Upper lobe of left lung (tissue), 6 donors: ENCODE measurements at regions not wholly inside any gene's neighbourhood (a gene's known extent, or its start where the extent isn't known, plus 50 kb on each side); places are given as distances from the start of the nearest gene placed in this dataset.

Experiments used
- ATAC-seq, 2 donors: fragments of 200-7000 bp; cut with Tn5 transposase; one replicate each; pipeline ENCODE4 v1.9.1; 2022; ENCODE audit warnings: mild to moderate bottlenecking in 2 of 2, moderate library complexity in 2 of 2; ENCODE audit not compliant: low FRiP score in 2 of 2
- DNase-seq, 2 donors: peaks; one replicate each; pipeline ENCODE4 v3.0.0-alpha.2; 2019 to 2020
- H3K27ac ChIP-seq, 4 donors: fragments of 200-600 bp; sonication (generic); one replicate each; pipeline ENCODE4 v1.5.1; 2016 to 2019
- H3K27me3 ChIP-seq, 4 donors: fragments of 200-600 bp; sonication (generic); one replicate each; pipeline ENCODE4 v1.5.1; 2017 to 2019
- H3K36me3 ChIP-seq, 4 donors: fragments of 200-600 bp; sonication (generic); one replicate each; pipeline ENCODE4 v1.5.1; 2016 to 2019
- H3K4me1 ChIP-seq, 4 donors: fragments of 200-600 bp; sonication (generic); one replicate each; pipeline ENCODE4 v1.5.1; 2018 to 2019
- H3K4me3 ChIP-seq, 4 donors: fragments of 200-600 bp; sonication (generic); one replicate each; pipeline ENCODE4 v1.5.1; 2017 to 2019; ENCODE audit warnings: mild to moderate bottlenecking in 2 of 4, moderate library complexity in 1 of 4
- H3K9me3 ChIP-seq, 4 donors: fragments of 200-600 bp; sonication (generic); one replicate each; pipeline ENCODE4 v1.5.1; 2018 to 2019
- EP300 ChIP-seq, 4 donors: sonication (generic); formaldehyde crosslinking; IDR thresholded peaks; one replicate each; pipeline ENCODE4 v1.5.1; 2017; ENCODE audit warnings: antibody characterized with exemption in 4 of 4, control low read depth in 2 of 4
- POLR2A ChIP-seq, 4 donors: fragments of 450-650 bp; IDR thresholded peaks; one replicate each; pipeline ENCODE4 v1.5.1; 2016 to 2017; ENCODE audit warnings: antibody characterized with exemption in 4 of 4, mild to moderate bottlenecking in 2 of 4
- POLR2AphosphoS5 ChIP-seq, 2 donors: sonication (generic); formaldehyde crosslinking; IDR thresholded peaks; one replicate each; pipeline ENCODE4 v1.5.1; 2017; ENCODE audit warnings: antibody characterized with exemption in 2 of 2
- WGBS, 2 donors: methylation state at CpG; one replicate each; pipeline ENCODE4 v1.1.5; 2017 to 2018; 5-methylcytosine and 5-hydroxymethylcytosine counted together
- TF ChIP-seq, protein P1 (sequence below), 6 experiments: fragments of 450-650 bp in 4 of 6; fragments of 200-600 bp in 2 of 6; sonication (generic) in 2 of 6; IDR thresholded peaks; one replicate each; pipeline ENCODE4 v1.5.1; 2016 to 2019; ENCODE audit warnings: antibody characterized with exemption in 6 of 6
- donor health status: DM: no; HTN: no; CAD: no; lungs with moderate emphysema.
- donor health status: DM: no; HTN: yes; CAD: no; lungs with severe emphysema.

DNA sequence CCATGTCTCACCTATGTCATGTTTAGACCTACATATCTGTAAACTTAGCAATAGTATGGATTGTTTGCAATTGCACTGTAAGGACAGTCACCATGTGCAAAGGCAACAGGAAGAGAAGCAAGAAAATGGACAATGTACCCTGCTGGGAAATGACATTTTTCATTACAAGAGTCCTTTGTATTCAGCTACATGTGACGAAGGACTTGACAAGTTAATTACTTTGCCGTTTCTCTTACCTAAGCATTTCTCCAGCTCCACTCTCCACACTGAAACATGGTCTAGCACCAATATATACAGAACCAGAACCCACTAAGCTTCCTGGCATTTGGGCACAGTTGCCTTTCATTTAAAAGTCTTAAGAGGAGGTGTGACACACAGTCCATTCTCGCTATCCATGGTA is 76.6 kb upstream of the PFKP start:
- DNase-seq (no peak), ATAC-seq (no peak)
- no peak for TF ChIP-seq POLR2A (IDR thresholded peaks at IDR 0.05)
- TF ChIP-seq EP300 (IDR thresholded peaks at IDR 0.05) = no peak
- no peak for TF ChIP-seq POLR2AphosphoS5 (IDR thresholded peaks at IDR 0.05)
- TF ChIP-seq, protein P1, sequence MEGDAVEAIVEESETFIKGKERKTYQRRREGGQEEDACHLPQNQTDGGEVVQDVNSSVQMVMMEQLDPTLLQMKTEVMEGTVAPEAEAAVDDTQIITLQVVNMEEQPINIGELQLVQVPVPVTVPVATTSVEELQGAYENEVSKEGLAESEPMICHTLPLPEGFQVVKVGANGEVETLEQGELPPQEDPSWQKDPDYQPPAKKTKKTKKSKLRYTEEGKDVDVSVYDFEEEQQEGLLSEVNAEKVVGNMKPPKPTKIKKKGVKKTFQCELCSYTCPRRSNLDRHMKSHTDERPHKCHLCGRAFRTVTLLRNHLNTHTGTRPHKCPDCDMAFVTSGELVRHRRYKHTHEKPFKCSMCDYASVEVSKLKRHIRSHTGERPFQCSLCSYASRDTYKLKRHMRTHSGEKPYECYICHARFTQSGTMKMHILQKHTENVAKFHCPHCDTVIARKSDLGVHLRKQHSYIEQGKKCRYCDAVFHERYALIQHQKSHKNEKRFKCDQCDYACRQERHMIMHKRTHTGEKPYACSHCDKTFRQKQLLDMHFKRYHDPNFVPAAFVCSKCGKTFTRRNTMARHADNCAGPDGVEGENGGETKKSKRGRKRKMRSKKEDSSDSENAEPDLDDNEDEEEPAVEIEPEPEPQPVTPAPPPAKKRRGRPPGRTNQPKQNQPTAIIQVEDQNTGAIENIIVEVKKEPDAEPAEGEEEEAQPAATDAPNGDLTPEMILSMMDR (IDR thresholded peaks at IDR 0.05) = no peak
- Histone ChIP-seq H3K36me3 (no peaks in the 10 kb centered on the region), H3K4me1 (peaks cover 0 to 6% (median 2%) of the 10 kb centered on the region in 4 donors), H3K9me3 (peaks cover 0 to 13% (median 2%) of the 10 kb centered on the region in 4 donors), H3K4me3 (no peak overlapping the region), H3K27me3 (no peaks in the 10 kb centered on the region), H3K27ac (no peak overlapping the region)
- 64 to 68% methylated on average over 3 of the region's 3 CpGs for WGBS, 2 donors

DNA sequence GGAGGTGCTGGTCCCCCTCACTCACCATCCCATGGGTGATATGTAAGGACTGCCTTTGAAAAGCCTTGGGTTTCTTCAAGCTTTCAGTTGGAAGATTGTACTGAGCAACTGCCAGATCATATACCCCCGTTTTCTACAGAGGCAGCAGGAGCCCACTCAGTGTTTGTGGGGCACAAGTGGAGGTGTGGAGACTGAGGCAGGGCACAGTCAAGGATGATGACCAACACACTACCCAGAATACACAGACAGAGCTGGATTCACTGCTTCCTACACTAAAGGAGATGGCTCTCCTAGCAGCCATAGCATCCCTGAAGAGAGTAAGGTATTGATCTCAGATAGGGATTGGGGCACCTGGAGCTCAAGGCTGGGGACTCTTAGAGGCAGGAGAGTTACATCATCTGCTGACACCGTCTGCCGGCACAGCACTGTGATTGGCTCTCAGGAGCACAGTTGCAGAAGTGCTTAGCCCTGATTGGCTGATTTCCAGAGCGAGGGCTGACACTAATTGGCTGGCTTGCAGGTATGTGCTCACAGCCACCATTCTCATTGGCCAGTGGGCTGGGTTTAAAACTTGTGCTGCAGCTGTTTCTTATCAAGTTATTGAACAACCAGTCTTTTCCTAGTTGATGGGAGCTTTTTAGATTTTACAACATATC is 77.9 kb upstream of the PFKP start:
- 90 to 97% methylated on average over 4 of the region's 4 CpGs for WGBS, 2 donors
- no peak overlapping the region for H3K4me3 ChIP-seq
- peaks cover 0 to 4% (median 0%) of the 10 kb centered on the region in 4 donors for H3K27me3 ChIP-seq
- no peaks in the 10 kb centered on the region for H3K36me3 ChIP-seq
- H3K9me3 ChIP-seq = peaks cover 0 to 13% (median 2%) of the 10 kb centered on the region in 4 donors
- H3K4me1 ChIP-seq = peaks cover 0 to 10% (median 4%) of the 10 kb centered on the region in 4 donors
- no peak for TF ChIP-seq EP300 (IDR thresholded peaks at IDR 0.05)
- TF ChIP-seq POLR2AphosphoS5 (IDR thresholded peaks at IDR 0.05) = no peak
- TF ChIP-seq POLR2A (IDR thresholded peaks at IDR 0.05) = no peak
- TF ChIP-seq, protein P1 (IDR thresholded peaks at IDR 0.05) = no peak
- DNase-seq (no peak), ATAC-seq (no peak)
- H3K27ac ChIP-seq = no peak overlapping the region

DNA sequence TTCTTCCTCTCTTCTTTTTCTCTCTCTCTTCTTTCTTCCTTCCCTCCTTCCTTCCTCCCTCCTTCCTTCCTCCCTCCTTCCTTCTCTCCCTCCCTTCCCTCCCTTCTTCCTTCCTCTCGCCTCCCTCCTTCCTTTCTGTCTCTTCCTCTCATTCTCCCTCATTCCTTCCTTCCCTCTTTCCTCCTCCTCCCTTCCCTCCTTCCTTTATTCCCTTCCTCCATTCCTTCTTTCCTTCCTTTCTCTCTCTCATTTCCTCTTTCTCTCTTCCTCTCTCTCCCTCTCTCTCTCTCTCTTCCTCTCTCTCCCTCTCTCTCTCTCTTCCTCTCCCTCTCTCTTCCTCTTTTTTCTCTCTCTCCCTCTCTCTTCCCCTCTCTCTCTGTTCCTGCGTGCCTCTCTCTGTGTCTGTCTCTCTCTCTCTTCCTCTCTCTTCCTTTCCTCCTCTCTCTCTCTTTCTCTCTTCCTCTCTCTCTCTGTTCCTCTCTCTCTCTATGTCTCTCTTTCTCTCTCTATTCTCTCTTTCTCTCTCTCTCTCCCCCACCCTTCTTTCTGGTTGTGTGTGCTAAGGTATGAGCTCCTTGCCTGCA is 80.1 kb upstream of the PFKP start:
- Histone ChIP-seq H3K36me3 (no peaks in the 10 kb centered on the region), H3K4me1 (peaks cover 0 to 10% (median 4%) of the 10 kb centered on the region in 4 donors), H3K27ac (peak overlapping the region in 1 of 4 donors; percentile 71), H3K27me3 (peaks cover 0 to 4% (median 0%) of the 10 kb centered on the region in 4 donors), H3K4me3 (no peak overlapping the region), H3K9me3 (peaks cover 0 to 13% (median 2%) of the 10 kb centered on the region in 4 donors)
- TF ChIP-seq EP300 (IDR thresholded peaks at IDR 0.05) = no peak
- TF ChIP-seq, protein P1 (IDR thresholded peaks at IDR 0.05) = no peak
- no peak for TF ChIP-seq POLR2A (IDR thresholded peaks at IDR 0.05)
- no peak for TF ChIP-seq POLR2AphosphoS5 (IDR thresholded peaks at IDR 0.05)
- DNase-seq (no peak), ATAC-seq (no peak)
- 38% methylated on average over 2 of the region's 2 CpGs for WGBS, 2 donors

DNA sequence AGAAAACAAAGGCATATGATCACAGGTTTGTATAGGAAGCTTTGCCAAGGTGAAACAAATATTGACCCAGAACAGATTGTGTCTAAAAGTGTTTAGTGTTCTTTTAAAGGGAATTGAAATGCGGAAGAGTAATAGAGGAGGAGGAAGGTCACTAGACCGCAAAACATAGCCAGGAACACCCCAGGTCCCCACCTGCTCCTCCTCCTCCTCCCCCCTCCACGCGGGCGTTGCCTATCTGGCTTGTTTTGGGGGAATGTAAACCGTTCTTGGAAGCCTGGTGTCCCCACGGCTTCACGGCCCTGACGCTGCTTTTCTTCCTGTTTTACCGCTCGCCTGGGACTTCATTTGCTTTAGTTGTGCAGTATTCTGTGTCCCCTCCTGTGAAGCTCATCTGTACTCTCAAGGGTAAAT is 81.0 kb upstream of the PFKP start:
- Histone ChIP-seq H3K36me3 (no peaks in the 10 kb centered on the region), H3K27ac (peak overlapping the region in 1 of 4 donors; percentile 71), H3K9me3 (peaks cover 0 to 13% (median 2%) of the 10 kb centered on the region in 4 donors), H3K4me1 (peaks cover 0 to 10% (median 4%) of the 10 kb centered on the region in 4 donors), H3K27me3 (peaks cover 0 to 4% (median 0%) of the 10 kb centered on the region in 4 donors), H3K4me3 (peak overlapping the region in 3 of 4 donors; percentile 14 to 24 (median 15))
- ATAC-seq (peak; percentile 31 to 38), DNase-seq (peak in 1 of 2 donors; percentile 28)
- 26 to 38% methylated on average over 11 of the region's 11 CpGs for WGBS, 2 donors
- TF ChIP-seq, protein P1 (IDR thresholded peaks at IDR 0.05) = no peak
- TF ChIP-seq POLR2AphosphoS5 (IDR thresholded peaks at IDR 0.05) (no peak), EP300 (IDR thresholded peaks at IDR 0.05) (no peak), POLR2A (IDR thresholded peaks at IDR 0.05) (no peak)
